Activated CD4-positive, alpha-beta T cell treated with anti-CD3 and anti-CD28 coated beads for 1 hour (primary cell): ENCODE measurements at regions not wholly inside any gene's neighbourhood (a gene's known extent, or its start where the extent isn't known, plus 50 kb on each side); places are given as distances from the start of the nearest gene placed in this dataset.

Source experiments
- DNase-seq: peaks from one replicate; pipeline ENCODE4 v3.0.0-alpha.2; 2020

DNA sequence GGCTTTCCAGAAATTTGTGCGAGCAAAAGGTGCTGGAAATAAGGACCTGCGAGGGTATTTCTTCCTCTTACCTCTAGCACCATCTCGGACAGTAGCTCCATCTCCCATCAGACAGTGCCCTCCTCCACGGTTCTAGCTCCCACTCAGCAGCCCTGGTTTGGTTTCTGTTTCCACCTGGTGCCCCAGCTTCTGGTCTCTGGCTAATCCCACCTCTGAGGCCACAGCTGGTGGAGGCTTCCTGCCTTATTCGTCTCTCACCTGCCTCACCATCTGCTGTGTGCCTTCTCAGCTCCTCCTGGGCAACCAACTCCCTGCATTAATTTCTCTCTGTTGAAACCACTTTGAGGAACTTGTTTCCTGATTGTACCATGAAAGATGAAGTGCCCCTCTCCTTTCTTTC is 162.4 kb upstream of the CDYL start:
- no peak for DNase-seq

DNA sequence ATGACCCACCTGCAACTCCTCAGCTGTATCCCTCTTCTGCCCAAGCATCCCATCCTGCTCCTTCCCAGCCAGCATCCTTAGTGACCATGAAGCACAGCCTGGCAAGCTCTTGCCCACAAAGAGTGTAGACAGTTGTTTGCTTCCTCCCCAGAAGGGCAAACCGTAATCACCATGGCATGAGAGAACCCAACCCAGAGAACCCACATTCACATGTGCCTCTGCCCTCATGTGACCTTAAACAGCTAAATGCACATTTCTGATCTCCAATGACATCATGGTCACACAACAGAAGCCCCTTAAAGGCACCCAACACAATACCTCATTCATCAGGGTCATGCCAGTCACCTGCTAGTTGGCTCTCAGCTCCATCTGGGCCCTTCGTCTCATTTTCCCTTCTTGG is 162.8 kb upstream of the CDYL start:
- DNase-seq = no peak

DNA sequence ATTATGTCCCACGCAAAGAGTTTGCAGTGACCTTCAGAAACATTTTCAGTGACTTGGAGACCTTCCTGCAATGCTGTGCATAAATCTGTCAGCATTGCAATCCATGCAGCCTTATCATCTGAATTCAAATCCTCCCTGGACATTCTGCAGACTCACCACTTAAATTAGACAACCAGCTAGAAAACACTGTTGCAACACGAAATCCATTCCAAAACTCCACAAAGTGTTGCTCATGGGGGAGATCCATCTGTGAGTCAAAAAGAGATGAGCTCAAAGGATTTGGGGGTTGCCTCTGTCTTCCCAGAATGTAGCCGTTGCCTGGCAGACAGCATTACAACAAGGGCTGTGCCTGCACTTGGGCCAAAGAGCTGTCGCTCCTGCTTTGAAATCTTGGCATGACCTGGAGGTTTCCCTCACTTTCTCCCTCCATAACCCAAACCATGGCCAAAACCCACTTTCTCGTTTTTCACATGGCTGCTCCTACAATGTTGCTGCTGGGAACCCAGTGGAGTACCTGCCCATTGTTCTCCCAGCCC is 163.5 kb upstream of the CDYL start:
- no peak for DNase-seq

DNA sequence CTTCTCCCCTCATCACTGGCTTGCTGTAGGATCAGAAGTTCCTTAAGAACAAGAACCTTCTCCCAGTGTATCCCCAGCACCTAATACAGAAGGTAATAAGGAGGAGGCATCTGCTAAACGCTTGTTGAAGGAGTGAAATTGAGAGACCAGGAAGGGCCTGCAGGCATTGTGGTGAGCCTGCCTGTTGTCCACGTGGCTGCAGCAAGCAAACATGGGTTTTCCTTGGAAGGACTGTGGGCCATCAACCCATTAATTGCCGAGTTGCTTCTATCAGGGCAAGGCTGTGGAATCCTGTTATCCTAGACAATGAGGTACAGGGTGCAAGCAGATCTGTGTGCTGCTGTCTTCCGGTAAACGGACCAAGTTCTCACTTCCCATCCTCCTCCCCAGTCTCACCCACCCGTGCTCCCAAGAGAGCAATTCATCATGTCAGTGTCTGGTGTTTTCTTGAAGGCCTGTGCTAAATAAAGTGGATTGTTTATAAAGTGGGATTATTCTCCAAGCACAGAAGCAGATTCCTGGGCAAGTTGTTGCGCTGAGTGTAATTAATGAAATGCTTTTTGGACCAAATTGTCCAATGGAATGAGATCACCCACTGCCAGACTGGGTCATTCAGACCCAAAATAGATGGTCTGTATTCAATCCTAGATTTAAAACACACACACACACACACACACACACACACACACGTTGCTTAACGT is 164.6 kb upstream of the CDYL start:
- DNase-seq = no peak

DNA sequence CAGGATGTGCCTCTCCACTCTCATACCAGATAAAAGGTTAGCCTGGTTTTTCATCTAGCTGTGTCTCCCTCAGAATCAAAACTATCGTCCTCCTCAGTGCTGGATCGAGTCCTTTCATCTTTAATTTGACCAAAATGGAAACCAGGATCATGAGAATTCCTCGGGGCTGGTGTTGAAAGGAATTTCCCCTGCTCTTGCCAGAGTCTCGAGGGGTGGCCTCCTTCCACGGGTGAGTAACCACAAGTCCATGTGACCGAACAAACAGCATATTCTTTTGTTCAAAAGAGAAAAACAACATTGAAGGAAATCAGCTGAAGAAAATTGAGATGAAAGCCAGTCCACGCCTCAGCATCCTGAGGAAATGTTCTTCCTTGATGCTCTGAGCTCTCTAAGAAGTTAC is 165.9 kb upstream of the CDYL start:
- no peak for DNase-seq

DNA sequence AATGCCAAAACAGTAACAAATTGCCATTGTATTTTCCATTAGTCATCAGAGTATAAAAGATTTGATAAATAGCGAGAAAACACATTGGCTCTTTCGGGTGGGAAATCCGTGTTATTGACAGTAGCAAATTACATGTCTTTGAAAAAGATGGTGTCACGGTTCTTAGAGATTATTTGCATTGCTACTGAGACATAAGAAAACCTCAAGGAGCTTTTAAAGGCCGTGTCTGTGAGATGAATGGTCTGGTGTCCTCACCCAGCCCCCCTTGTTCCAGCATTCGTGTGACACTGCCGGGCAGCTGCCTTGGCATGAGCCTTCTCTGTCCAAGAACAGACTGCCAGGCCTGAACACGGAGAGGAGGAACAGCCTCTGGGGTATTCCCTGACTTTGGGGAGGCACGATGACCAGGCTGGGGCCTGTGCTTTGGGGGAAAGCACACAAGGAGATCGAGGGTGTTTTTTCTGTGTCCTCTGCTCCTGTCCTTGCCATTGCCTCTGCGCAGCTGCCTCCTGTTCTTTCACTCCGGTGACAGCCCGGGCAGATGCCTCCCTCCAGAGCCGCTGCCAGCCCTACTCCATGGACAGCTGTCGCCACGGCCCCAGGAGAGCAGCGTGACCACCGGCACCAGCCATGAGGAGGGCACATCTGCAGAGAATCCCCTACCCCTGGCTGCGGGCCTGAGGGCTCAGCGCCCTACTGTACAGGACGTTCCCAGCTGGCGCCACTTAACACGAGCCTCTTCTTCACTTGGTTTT is 167.7 kb upstream of the CDYL start:
- DNase-seq = no peak

DNA sequence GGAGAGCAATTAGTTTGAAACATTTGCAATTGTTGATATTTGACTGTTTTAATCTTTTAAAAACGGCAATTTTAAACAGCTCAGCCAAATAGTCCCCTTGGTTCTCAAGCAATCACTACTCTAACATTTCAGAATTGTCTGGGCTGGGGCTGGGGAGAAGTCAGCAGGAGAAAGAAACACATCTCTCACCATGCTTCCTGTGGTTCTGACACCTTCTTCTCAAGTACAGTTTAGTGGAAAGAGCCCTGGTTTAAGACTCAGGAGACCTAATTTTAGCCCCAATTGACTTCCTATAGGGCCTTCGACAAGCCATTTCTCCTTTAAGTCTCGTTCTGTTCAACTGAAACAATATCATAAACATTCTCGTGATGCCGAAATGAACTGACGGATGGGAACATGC is 168.4 kb upstream of the CDYL start:
- DNase-seq = no peak

DNA sequence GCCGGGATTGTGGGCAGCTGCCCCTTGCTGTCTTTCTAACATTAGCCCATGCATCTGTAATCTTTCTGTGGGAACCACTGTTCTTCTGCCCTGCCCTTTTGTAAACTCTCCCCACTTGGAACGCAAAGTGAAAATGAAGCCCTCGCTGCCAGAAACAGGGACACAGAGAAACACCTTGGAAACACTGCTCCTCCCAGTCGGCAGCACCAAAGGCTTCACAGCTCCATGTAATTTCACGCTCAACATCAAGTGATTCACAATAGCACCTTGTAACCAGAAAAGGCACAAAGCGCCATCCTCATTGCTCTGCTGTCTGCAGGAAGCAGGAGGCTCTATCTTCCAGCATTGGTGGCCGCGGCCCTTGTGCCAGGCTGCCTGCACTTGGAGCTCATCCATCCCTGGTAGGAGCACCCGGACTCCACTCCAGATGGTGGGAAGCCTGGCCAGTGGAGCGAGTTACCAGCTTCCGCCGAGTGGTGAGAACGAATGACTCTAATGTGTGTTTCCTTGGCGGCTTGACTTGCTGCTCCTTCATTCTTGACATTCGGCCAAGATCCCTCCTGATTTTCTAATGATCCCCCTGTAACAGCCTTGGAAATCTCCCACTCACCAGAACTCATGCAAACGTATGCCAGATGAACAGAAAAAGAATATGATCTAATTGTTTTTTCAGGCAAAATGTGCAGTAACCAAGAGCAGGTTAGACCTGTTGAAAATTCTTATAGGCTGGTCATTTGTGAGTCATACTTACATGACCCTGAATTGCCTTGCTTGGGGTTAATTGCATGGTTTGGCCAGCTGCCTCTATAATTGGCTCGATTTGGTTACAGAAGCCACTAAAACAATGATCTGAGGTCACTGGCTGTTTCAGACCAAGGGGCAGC is 169.1 kb upstream of the CDYL start:
- DNase-seq = no peak

DNA sequence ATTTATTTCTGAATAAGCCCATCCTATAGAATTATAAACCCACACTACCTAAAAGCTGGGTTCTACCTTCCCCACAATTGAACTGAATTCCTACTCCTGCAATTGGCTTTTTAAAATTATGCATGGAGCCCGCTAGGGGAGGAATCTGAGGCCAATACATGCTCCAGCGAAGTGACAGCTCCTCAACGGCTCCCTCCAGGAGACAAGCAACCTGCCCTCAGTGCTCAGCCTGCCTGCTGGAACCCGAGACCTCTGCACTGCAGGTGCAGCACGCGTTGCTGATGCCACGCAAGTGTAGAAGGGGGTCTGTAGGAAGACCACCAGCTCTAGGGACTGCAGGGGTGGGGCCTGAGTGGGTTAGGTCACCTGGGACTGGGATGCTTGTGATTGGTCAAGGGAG is 170.2 kb upstream of the CDYL start:
- DNase-seq = no peak

DNA sequence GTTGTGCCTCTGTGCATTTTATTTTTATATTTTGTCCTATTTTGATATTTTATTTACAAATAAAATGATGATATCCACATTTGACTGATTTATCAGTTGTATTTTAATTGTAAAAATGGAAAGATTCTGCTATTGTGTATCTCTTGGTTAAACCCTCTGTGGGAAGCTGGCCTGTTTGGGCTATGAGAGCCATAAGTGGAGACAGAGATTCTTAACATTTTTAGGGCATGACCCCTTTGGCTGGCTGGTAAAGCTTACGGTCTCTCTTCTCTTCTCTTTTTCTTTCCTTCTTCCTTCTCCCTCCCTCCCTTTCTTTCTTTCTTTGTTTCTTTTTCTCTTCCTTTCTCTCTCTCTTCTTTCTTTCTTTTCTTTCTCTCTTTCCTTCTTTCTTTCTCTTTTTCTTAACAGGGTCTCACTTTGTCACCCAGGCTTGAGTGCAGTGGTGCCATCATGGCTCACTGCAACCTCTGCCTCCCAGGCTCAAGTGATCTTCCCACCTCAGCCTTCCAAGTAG is 172.3 kb upstream of the CDYL start:
- DNase-seq = no peak

DNA sequence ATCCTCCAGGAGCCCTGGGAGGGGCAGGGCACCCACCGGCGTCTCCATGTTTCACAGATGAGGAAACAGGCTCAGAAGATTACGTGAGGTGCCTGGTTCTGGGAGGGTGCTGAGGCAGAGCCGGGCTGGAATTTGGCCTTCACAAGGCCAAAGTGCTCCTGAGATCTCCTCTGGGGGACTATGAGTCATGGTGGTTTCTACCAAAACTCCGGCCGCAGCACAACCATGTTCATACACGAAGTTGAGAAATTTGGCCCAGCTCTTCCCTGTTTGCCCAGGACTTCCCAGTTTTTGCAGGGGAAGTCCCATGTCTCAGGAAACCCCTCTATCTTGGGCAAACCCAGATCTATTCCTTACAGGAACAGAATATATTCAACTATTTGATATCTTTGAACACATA is 172.9 kb upstream of the CDYL start:
- no peak for DNase-seq

DNA sequence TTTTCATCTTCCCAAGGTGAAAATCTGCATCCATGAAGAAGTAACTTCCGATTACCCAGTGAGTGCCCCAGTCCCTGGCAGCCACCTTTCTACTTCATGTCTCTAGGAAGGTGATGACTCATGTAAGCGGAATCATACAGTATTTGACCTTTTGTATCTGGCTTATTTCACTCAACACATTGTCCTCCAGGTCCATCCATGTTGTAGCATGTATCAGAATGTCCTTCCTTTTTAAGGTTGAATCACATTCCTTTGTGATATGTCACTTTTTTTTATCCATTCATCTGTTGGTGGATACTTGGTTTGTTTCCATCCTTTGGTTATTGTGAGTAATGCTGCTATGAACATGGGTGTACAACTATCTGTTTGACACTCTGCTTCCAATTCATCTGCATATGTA is 176.3 kb upstream of the CDYL start:
- no peak for DNase-seq

DNA sequence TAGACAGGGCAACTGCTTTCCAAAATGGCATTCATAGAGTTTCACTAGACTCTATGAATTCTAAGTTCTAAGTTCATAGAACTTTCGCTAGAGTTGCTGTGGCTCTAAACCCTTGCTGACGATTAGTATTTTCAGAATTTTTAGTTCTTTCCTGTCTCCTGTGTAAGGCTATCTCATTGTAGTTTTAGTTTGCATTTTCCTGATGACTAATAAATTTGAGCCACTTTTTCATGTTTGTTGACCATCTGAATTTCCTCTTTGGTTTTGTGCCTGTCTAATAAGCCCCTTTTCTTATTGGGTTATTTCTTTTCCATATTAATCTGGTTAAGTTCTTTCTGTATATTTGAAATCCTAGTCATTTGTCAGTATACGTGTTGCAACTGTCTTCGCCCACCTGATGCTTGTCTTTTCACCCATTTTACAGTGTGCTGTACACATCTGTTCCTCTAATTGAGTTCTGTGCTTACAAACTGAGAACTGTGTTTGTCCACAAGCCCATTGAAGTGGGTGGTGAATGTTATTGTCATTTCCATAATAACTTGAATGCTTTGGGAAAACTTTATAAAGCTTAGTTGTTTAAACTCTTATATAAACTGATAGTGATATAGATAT is 177.7 kb upstream of the CDYL start:
- no peak for DNase-seq

DNA sequence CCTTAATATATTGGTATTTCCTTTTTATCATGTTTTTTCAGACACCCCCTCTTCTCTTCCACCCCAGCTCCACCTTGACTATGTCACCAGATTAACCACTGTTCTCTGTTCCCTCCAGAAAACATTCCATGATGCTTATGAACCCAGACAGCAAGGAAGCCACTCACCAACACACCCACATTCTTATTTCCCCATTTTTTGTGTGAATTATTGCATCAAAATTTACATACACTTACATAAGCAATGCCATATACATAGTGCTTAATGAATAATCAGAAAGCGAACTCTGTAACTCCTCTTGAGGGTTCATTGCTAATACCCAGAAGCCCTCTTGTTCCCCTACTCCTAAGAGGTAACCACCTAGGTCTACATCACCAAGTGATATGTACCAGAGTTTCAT is 182.3 kb upstream of the CDYL start:
- DNase-seq = no peak

DNA sequence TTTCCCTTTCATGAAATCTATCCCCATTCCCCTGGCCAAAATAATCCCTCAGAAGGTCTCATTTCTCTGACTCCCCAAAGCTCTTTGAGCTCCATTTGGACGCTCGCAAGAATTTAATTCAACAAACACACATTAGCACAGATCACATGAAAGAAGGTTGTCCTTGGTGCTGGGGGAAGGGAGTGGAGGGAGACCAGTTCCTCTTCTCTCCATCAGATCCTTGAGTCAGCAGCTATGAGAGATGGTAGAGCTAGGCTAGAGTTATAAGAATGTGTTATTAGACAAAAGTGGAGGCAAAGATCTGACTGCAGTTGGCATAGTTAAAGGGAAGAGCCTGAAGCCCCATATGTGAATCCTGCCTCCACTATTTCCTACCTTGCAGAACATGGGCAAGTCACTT is 184.2 kb upstream of the CDYL start:
- no peak for DNase-seq

DNA sequence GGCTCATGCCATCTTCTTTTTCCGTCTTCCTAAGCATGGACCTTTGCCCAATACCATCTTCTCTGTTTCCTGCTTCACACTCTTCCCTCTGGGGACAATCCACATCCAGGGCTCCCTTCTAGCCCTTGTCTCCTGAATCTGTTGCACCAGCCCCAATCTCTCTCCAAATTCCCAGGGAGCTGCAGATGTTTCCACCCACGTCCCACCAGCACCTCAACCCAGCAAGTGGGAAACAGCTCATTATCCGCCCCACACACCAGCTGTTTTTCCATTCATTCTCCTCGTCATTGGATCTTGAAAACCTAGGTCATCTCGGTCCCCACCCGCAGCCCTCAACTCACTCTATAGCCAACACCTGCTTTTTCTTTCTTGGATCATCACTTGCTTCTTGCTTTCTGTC is 185.0 kb upstream of the CDYL start:
- DNase-seq = no peak

DNA sequence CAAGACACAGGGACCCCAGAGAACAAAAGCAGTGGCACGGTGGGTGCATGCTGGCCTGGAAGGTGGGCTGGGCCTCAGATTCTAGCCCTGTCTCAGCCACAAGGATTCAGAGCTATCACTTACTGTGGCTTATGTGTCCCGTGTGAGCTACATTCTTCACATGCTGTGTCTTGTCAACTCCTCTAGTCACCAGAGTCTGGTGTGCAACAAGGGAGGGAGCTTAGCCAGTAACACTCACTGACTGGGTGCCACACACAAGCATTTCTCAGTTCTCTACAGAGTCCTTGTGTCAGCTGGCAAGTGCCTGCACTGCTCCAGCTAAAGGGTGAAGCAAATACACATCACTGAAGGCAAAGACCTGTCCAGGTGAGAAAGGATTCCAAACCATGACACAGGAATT is 186.9 kb upstream of the CDYL start:
- DNase-seq = no peak

DNA sequence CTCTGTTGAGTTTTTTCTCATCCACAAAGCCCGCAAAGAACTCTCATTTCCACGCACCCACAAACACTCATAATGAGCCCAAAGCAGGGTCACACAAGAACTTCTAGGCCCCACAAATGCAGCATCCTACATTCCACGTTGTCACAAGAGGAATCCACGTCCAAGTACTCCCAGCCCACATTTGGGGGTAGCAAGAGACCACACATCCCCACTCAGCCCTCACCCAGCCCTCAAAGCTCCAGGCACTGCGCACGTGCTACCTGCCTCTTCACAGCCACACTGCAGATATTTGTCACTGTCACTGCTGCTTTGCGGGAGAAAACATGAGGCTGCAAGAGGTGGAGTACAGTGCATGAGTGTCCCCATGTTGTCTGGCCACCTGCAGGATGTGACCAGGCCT is 187.6 kb upstream of the CDYL start:
- no peak for DNase-seq

DNA sequence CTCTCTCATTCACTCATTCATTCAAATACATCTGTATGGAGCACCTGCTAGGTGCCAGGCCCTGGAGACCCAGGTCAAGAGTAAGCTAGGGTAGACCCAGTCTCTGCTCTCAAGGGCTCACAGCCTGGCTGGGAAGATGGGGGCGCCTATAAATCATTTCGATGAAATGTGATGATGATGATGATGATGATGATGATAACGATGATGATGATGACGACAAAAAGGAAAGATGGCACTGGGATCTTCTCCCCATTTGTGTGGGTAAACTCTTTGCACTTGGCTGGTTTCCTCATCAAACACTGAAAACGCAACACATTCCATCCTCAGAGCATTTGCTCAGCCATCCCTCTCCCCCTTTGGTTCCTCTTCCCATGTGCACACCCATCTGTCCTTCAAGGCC is 188.0 kb upstream of the CDYL start:
- no peak for DNase-seq

DNA sequence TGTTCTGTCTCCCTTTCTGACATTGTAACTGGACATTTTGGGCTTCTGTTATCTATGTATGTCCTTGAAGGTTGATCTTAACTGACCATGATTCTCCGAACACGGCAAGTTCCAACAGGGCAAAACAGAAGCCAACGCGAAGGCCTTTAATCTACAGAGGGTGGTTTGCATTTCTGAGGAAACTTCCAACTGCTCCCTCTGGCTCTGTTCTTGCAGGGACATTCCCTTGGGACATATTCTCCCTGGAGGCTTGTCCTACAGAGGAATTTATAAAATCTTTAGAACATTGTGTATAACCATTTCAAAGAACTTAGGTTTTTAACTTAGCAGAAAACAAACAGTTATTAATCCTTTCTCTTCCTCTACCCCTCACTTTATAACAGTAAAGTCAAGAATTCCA is 189.0 kb upstream of the CDYL start:
- DNase-seq = no peak

DNA sequence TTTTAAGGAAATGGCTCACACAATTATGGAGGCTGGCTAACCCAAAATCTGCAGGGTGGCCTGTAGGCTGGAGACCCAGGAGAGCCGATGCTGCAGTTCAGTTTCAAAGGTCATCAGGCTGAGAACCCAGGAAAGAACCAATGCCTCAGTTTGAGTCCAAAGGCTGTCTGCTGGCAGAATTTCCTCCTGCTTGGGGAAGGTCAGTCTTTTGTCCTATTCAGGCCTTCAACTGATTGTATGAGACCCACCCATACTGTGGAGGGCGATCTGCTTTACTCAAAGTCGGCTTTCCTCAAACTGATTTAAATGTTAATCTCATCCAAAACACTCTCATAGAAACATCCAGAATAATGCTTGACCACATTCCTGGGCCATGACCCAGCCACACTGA is 189.7 kb upstream of the CDYL start:
- no peak for DNase-seq

DNA sequence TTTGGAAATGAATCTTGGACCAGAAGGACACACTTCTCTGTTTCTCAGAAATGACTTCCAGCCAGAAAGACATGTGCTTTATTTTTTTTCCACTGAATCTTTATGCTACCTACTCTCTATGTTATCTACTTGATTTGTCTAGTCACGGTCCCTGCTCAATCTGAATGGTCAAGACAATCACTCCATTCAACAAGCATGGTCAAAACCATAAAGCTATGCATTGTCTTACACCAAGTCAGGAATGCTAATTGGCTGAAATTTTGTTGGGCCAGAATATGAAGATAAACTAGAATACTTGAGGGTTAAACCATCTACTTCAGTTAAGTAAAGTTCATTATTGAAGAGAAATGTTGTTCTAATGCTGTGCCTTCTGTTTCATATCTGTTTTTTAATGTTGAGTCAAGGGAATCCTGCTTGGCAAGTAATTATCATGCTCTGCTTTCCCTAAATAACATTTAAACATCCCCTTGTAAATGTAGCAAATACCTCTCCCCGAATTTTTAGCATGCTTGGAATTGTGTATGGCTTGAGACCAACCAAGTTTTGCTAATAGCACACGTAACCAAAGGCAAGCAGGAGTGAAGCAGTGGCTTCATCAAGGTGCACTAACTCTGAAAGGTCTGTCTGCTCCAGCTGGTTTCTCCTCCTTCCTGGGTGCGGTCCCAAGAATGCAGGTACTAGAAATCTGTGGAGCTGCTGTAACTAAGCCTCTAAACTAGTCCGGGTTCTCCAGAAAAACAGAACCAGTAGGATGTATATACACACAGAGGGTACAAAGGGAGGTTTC is 190.3 kb upstream of the CDYL start:
- no peak for DNase-seq
